ENCODE measurements at regions not wholly inside any gene's neighbourhood (a gene's known extent, or its start where the extent isn't known, plus 50 kb on each side); places are given as distances from the start of the nearest gene placed in this dataset.
"Not testable (repeated sequence)": the region's sequence is repeated elsewhere in the genome, so short reads cannot be mapped to it uniquely, and the experiment has no call there.

GRCh38 chr16:50448522-50448921, 79.7 kb upstream of the BRD7 start:
- peaks cover 3% of the 10 kb centered on the region for H3K4me1 Mint-ChIP-seq
- H3K27ac Mint-ChIP-seq = no peak overlapping the region
- H3K9me3 Mint-ChIP-seq = no peaks in the 10 kb centered on the region
- DNase-seq = no peak
- no peaks in the 10 kb centered on the region for H3K36me3 Mint-ChIP-seq
- no peak overlapping the region for H3K4me3 Mint-ChIP-seq
- H3K27me3 Mint-ChIP-seq = no peaks in the 10 kb centered on the region

DNA sequence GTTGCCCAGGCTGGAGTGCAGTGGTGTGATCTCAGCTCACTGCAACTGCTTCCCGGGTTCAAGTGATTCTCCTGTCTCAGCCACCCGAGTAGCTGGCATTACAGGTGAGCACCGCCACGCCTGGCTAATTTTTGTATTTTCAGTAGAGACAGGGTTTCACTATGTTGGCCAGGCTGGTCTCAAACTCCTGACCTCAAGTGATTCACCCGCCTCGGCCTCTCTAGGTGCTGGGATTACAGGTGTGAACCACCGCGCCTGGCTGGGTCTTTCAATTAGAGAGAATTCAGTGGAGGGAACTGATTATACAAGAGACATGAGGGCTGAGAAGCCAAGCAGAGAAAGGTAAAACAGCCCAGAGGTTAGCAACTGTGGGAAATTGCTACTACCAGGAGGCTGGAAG, 78.6 kb upstream of the BRD7 start:
- not testable (repeated sequence) for H3K27ac Mint-ChIP-seq, H3K36me3 Mint-ChIP-seq, H3K9me3 Mint-ChIP-seq, H3K27me3 Mint-ChIP-seq, H3K4me1 Mint-ChIP-seq, DNase-seq, H3K4me3 Mint-ChIP-seq

- DNase-seq = no peak
- peaks cover 6% of the 10 kb centered on the region for H3K9me3 Mint-ChIP-seq
- H3K27me3 Mint-ChIP-seq = no peaks in the 10 kb centered on the region
- no peak overlapping the region for H3K4me3 Mint-ChIP-seq
- H3K27ac Mint-ChIP-seq = no peak overlapping the region
- no peaks in the 10 kb centered on the region for H3K36me3 Mint-ChIP-seq
- peaks cover 3% of the 10 kb centered on the region for H3K4me1 Mint-ChIP-seq
Observed at GRCh38 chr16:50446861-50447260, 78.1 kb upstream of the BRD7 start.

- H3K36me3 Mint-ChIP-seq = no peaks in the 10 kb centered on the region
- no peak overlapping the region for H3K4me3 Mint-ChIP-seq
- H3K27me3 Mint-ChIP-seq = no peaks in the 10 kb centered on the region
- H3K4me1 Mint-ChIP-seq = peaks cover 3% of the 10 kb centered on the region
- peaks cover 6% of the 10 kb centered on the region for H3K9me3 Mint-ChIP-seq
- no peak overlapping the region for H3K27ac Mint-ChIP-seq
- DNase-seq = no peak
Observed at GRCh38 chr16:50445621-50446555, 77.1 kb upstream of the BRD7 start.

DNA sequence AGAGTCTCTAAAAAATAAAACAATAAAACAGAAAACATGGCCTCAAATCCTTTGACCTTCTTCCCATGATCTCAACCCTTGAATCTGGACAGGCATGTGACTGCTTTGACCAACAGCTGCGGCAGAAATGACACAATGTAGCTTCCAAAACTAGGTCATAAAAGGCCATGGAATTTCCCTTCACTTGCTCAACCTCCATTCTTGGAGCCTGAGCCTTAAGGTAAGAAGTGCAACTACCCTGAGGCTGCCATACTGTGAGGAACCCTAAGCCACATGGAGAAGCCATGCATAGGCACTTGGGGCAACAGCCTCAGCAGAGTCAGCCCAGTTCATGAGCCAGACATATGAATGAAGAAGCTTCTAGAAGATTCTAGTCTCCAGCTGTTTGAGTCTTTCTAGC, 75.7 kb upstream of the BRD7 start:
- H3K36me3 Mint-ChIP-seq = peaks cover 1% of the 10 kb centered on the region
- no peak overlapping the region for H3K4me3 Mint-ChIP-seq
- DNase-seq = no peak
- H3K9me3 Mint-ChIP-seq = peaks cover 16% of the 10 kb centered on the region
- H3K4me1 Mint-ChIP-seq = peaks cover 3% of the 10 kb centered on the region
- H3K27ac Mint-ChIP-seq = no peak overlapping the region
- H3K27me3 Mint-ChIP-seq = no peaks in the 10 kb centered on the region

DNA sequence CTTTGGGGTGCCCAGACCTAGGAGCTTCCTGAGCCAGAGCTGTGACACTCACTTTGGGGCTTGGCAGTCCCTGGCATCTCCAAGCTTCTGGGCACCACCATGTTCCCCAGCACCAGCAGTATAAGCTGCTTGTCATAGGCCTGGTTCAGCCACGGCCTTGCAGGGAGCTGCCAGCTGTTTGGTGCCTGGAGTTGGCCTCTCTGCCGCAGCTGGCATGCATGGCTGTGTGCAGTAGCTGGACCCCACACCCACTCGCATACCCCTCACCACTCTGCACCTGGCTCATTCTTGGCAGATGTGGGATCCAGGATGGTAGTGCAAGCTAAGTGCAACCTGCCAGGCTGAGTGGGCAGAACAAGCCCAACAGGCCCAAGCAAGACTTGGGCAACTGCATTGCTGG, 73.4 kb upstream of the BRD7 start:
- H3K27me3 Mint-ChIP-seq = no peaks in the 10 kb centered on the region
- no peak for DNase-seq
- no peak overlapping the region for H3K27ac Mint-ChIP-seq
- H3K9me3 Mint-ChIP-seq = peaks cover 24% of the 10 kb centered on the region
- H3K36me3 Mint-ChIP-seq = peaks cover 1% of the 10 kb centered on the region
- H3K4me3 Mint-ChIP-seq = no peak overlapping the region
- peaks cover 3% of the 10 kb centered on the region for H3K4me1 Mint-ChIP-seq

- H3K36me3 Mint-ChIP-seq = peaks cover 1% of the 10 kb centered on the region
- DNase-seq = no peak
- no peaks in the 10 kb centered on the region for H3K27me3 Mint-ChIP-seq
- H3K4me3 Mint-ChIP-seq = no peak overlapping the region
- peaks cover 24% of the 10 kb centered on the region for H3K9me3 Mint-ChIP-seq
- H3K4me1 Mint-ChIP-seq = peaks cover 3% of the 10 kb centered on the region
- H3K27ac Mint-ChIP-seq = no peak overlapping the region
Observed at GRCh38 chr16:50441486-50442157, 72.8 kb upstream of the BRD7 start.

DNA sequence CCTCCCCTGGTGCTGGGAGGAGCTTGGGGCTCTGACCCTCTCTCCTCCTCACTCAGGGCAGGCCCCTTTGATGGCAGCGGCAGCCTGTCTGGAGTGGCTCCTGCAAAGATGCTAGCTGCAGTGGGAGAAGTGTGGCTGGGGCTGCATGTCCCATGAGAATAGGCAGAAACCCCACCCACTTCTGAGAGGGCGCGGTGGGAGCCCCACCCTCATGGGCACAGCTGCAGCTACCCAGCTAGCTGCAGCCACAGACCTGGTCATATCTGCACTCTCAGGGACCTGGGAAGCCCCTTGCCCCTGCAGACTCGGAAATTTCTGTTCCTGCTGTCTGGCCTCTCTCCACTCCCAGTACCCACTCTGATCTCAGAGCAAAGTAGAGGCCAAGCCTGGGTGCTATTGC, 72.2 kb upstream of the BRD7 start:
- H3K4me1 Mint-ChIP-seq = peaks cover 3% of the 10 kb centered on the region

DNA sequence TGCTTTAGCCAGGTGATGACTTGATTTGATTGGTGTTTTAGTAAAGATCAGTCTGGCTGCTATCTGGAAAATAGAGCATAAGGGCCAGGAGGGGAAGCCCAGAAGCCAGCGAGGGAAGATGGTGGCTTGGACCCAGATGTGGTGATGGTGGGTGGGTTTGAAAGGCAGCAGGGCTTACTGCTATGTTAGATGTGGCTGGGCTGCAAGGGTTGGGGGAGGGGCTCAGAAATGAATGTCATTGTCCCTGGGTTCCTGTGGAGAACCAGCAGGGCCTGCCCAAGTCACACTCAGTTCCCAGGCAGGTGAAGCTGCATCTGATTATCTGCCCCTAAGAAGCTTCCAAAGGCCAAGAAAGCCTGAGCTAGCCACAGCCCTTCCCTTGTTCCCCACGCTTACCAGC, 71.7 kb upstream of the BRD7 start:
- DNase-seq = no peak
- Mint-ChIP-seq H3K36me3 (peaks cover 1% of the 10 kb centered on the region), H3K27me3 (no peaks in the 10 kb centered on the region), H3K27ac (no peak overlapping the region), H3K4me1 (peaks cover 3% of the 10 kb centered on the region), H3K9me3 (peaks cover 24% of the 10 kb centered on the region), H3K4me3 (no peak overlapping the region)

More for the DNA sequence above, 72.2 kb upstream of the BRD7 start:
- no peak for DNase-seq
- Mint-ChIP-seq H3K27ac (no peak overlapping the region), H3K27me3 (no peaks in the 10 kb centered on the region), H3K9me3 (peaks cover 24% of the 10 kb centered on the region), H3K4me3 (no peak overlapping the region), H3K36me3 (peaks cover 1% of the 10 kb centered on the region)

DNA sequence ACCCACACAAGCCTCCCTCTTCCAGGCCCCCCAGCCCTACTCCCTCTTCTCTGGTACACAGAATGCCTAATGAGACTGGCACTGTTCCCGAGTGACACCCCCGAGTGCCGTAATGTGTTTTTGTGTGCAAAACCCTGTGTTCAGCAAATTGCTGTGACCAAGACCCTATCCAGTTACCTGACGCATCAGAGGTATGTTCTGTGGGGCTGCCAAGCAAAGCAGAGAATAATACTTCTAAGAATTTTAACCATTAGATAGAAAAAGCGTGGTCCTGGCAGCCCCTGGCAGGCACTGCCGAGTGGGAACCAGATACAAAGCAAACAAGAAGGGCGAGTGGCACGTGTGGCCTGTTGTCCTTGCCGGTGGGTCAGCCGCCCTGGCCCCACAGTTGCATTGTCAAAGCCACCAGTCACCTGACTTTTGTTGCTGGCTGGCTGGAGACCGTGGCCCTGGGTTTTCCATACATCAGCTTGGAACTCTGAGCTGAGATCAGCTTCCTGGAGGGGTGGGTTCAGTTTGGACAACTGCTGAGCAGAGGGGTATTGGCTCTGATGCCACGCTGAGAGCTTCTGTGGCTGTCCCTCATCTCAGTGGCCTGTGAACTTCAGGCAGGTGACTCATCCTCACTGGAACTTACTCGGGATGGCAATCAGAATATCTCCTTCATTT, 69.1 kb upstream of the BRD7 start:
- H3K4me1 Mint-ChIP-seq = no peaks in the 10 kb centered on the region
- peaks cover 22% of the 10 kb centered on the region for H3K9me3 Mint-ChIP-seq
- no peak overlapping the region for H3K27ac Mint-ChIP-seq
- H3K4me3 Mint-ChIP-seq = no peak overlapping the region
- H3K27me3 Mint-ChIP-seq = no peaks in the 10 kb centered on the region
- DNase-seq = no peak
- peaks cover 1% of the 10 kb centered on the region for H3K36me3 Mint-ChIP-seq

DNA sequence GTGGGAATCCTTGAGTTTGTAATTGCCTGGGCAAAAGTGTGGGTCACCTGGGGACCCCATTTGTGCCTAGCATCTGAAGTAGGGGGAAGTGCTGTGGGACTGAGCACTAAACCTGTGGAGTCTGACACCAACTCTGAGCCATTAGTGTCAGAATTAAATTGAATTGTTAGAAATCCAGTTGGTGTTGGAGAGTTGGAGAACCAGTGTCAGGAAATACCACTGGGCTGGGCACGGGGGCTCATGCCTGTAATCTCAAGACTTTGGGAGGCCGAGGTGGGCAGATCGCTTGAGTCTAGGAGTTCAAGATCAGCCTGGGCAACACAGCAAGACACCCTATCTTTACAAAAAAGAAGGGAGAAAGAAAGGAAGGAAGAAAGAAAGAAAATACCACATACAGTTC, 67.5 kb upstream of the BRD7 start:
- Mint-ChIP-seq H3K9me3 (peaks cover 18% of the 10 kb centered on the region), H3K27ac (no peak overlapping the region), H3K27me3 (no peaks in the 10 kb centered on the region)

DNA sequence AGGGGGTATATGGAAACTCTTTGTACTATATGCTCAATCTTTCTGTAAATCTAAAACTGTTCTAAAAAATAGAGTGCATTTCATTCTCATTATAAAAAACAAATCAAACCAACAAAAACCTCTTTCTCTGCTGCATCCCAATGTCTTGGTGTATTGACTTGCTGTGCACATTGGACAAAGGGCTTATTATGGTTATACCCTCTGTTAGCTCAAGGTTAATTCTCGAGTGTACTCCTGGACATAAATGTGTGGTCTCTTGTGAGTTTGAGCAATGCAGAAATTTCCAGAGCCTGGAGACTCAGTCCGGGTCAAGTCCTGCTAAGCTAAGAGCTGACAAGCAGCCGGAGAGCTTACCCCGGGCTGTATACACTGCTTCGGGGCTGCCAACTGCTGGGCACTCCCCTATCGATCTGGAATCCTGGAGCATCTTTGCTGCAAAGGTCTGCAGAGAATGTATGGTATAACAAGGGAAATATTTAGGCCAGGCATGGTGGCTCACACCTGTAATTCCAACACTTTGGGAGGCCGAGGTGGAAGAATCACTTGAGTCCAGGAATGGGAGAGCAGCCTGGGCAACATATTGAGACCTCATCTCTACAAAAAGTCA, 66.2 kb upstream of the BRD7 start:
- Mint-ChIP-seq H3K4me1 (no peaks in the 10 kb centered on the region), H3K27ac (no peak overlapping the region)
- DNase-seq = no peak

More for the DNA sequence above, 67.5 kb upstream of the BRD7 start:
- Mint-ChIP-seq H3K4me1 (no peaks in the 10 kb centered on the region), H3K4me3 (no peak overlapping the region), H3K36me3 (peaks cover 1% of the 10 kb centered on the region)
- no peak for DNase-seq

DNA sequence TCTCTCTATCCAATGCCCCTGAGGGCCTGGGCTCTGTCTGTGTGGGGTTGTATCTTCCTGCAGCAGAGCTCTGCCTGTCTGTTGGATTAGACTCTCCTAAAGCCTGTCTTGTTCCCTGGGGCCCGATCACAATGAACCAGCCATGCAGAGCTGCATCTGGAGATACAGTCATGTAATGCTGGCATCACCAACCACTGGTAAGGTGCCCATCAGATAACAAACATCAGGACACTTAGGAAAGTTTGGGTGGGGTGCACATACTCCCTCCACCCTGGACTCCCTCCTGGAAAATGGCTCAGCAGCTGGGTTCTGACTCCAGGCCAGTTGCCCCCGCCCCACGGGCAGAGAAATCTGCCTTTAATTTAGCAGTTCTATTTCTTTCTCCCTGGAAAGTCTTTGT, 61.3 kb upstream of the BRD7 start:
- Mint-ChIP-seq H3K36me3 (no peaks in the 10 kb centered on the region), H3K9me3 (no peaks in the 10 kb centered on the region), H3K27me3 (peaks cover 5% of the 10 kb centered on the region), H3K4me1 (no peaks in the 10 kb centered on the region), H3K4me3 (no peak overlapping the region), H3K27ac (no peak overlapping the region)
- no peak for DNase-seq

More for the DNA sequence above, 66.2 kb upstream of the BRD7 start:
- Mint-ChIP-seq H3K4me3 (no peak overlapping the region), H3K27me3 (no peaks in the 10 kb centered on the region), H3K36me3 (peaks cover 1% of the 10 kb centered on the region), H3K9me3 (peaks cover 13% of the 10 kb centered on the region)

DNA sequence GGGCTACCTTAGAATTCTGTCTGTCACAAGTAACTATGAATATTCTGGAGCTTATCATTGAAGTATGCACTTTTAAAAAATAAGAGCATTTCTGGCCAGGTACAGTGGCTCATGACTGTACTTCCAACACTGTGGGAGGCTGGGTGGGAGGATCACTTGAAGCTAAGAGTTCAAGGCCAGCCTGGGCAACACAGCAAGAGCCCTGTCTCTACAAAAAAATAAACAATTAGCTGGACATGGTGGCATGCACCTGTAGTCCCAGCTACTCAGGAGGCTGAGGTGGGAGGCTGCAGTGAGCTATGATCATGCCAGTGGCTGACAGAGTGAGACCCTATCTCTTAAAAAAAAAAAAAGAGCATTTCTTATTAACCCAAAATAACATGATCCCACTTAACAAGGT, 60.0 kb upstream of the BRD7 start:
- Mint-ChIP-seq H3K27ac (no peak overlapping the region), H3K27me3 (peaks cover 5% of the 10 kb centered on the region), H3K36me3 (no peaks in the 10 kb centered on the region), H3K4me1 (no peaks in the 10 kb centered on the region), H3K9me3 (no peaks in the 10 kb centered on the region), H3K4me3 (no peak overlapping the region)
- DNase-seq = no peak

- H3K27me3 Mint-ChIP-seq = peaks cover 5% of the 10 kb centered on the region
- no peaks in the 10 kb centered on the region for H3K4me1 Mint-ChIP-seq
- H3K4me3 Mint-ChIP-seq = no peak overlapping the region
- H3K27ac Mint-ChIP-seq = no peak overlapping the region
- no peak for DNase-seq
- no peaks in the 10 kb centered on the region for H3K36me3 Mint-ChIP-seq
- H3K9me3 Mint-ChIP-seq = no peaks in the 10 kb centered on the region
Observed at GRCh38 chr16:50428116-50428515, 59.3 kb upstream of the BRD7 start.
